Mesothelial cell of epicardium (in vitro differentiated cells): ENCODE measurements at regions not wholly inside any gene's neighbourhood (a gene's known extent, or its start where the extent isn't known, plus 50 kb on each side); places are given as distances from the start of the nearest gene placed in this dataset.

Experiments
- DNase-seq, 2 experiments: peaks; one replicate each; pipeline ENCODE4 v3.0.0; 2021; ENCODE audit warnings: low spot score in 2 of 2; ENCODE audit not compliant: unreplicated experiment in 2 of 2
- H3K27ac Mint-ChIP-seq: 2 replicates; pipeline ENCODE4 v1.8.0; 2021; ENCODE audit warnings: mixed read lengths
- H3K27me3 Mint-ChIP-seq: 2 replicates; pipeline ENCODE4 v1.8.0; 2021; ENCODE audit warnings: low read depth, mixed read lengths
- H3K36me3 Mint-ChIP-seq: 2 replicates; pipeline ENCODE4 v1.8.0; 2021; ENCODE audit warnings: mixed read lengths
- H3K4me1 Mint-ChIP-seq: 2 replicates; pipeline ENCODE4 v1.8.0; 2021; ENCODE audit warnings: mixed read lengths
- H3K4me3 Mint-ChIP-seq: 2 replicates; pipeline ENCODE4 v1.8.0; 2021; ENCODE audit warnings: mild to moderate bottlenecking, moderate library complexity, mixed read lengths
- H3K9me3 Mint-ChIP-seq: 2 replicates; pipeline ENCODE4 v1.8.0; 2021; ENCODE audit warnings: mixed read lengths
- TF ChIP-seq, protein P1 (sequence below): fragments of 200-600 bp; sonication (generic); IDR thresholded peaks from one replicate; pipeline ENCODE4 v1.5.0; 2021; ENCODE audit warnings: antibody characterized with exemption; ENCODE audit not compliant: unreplicated experiment

DNA sequence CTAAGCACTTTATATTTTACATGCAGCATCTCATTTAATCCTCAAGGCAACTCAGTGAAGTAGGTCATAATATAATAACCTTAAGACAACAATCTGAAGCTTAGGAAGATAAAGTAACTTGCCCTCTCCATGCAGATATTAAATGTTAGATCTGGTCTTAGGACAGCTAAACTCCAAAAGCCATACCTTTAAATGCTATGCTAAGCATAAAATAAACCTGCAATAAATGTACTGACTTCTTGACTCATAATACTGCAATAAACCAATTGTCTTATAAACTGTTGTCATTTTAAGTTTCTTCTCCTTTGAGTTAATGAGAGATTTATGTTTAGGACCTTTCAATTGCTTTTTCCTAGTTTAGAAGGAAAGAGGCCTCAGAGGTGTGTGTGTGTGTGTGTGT is 102.2 kb upstream of the MIER3 start:
- TF ChIP-seq, protein P1, sequence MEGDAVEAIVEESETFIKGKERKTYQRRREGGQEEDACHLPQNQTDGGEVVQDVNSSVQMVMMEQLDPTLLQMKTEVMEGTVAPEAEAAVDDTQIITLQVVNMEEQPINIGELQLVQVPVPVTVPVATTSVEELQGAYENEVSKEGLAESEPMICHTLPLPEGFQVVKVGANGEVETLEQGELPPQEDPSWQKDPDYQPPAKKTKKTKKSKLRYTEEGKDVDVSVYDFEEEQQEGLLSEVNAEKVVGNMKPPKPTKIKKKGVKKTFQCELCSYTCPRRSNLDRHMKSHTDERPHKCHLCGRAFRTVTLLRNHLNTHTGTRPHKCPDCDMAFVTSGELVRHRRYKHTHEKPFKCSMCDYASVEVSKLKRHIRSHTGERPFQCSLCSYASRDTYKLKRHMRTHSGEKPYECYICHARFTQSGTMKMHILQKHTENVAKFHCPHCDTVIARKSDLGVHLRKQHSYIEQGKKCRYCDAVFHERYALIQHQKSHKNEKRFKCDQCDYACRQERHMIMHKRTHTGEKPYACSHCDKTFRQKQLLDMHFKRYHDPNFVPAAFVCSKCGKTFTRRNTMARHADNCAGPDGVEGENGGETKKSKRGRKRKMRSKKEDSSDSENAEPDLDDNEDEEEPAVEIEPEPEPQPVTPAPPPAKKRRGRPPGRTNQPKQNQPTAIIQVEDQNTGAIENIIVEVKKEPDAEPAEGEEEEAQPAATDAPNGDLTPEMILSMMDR = no peak
- Mint-ChIP-seq H3K36me3 (no peaks in the 10 kb centered on the region), H3K4me3 (no peak overlapping the region), H3K9me3 (peaks cover 4% of the 10 kb centered on the region), H3K27ac (no peak overlapping the region), H3K4me1 (peaks cover 1% of the 10 kb centered on the region), H3K27me3 (peaks cover 3% of the 10 kb centered on the region)
- no peak for DNase-seq

DNA sequence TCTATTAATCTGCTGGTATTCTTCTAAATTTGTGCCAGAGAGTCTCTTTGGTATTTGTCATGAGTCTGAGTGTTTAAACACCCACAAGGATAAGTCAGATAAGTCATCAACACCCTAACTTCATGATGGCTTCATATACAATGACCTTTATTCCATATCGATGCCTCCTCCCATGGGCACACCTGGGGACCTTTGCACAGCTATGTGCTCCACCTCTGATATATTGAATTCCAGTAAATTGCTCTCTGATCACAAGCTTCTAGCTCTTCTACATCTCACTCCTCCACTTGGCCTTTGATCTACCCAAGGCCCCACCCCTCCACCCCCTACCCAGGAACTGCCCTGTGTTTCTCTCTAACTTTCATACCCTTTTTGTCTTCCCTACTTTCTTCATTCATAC is 102.7 kb upstream of the MIER3 start:
- Mint-ChIP-seq H3K4me1 (peaks cover 1% of the 10 kb centered on the region), H3K9me3 (peaks cover 4% of the 10 kb centered on the region), H3K36me3 (no peaks in the 10 kb centered on the region), H3K27me3 (no peaks in the 10 kb centered on the region), H3K27ac (no peak overlapping the region), H3K4me3 (no peak overlapping the region)
- TF ChIP-seq, protein P1 = no peak
- DNase-seq = no peak

DNA sequence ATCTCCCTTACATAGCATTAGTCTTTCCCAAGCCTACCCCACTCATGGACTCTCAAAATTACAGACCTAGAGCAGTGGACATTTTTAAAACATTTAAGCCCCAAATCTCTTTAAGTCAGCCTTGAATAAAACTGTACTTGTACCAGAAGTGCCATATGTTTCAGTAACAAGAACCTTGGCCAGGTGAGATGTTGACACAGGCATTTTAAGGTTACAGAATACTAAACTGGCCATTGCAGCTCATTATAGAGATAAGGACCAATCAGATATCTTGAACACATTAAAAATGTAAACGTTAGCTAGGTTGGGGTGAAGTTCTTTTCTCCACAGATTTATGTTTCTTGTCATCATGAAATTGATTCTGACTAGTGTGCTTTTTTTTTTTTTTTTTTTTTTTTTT is 103.8 kb upstream of the MIER3 start:
- no peaks in the 10 kb centered on the region for H3K36me3 Mint-ChIP-seq
- peaks cover 1% of the 10 kb centered on the region for H3K4me1 Mint-ChIP-seq
- TF ChIP-seq, protein P1 = no peak
- H3K27ac Mint-ChIP-seq = no peak overlapping the region
- no peaks in the 10 kb centered on the region for H3K27me3 Mint-ChIP-seq
- H3K9me3 Mint-ChIP-seq = peaks cover 4% of the 10 kb centered on the region
- no peak overlapping the region for H3K4me3 Mint-ChIP-seq
- no peak for DNase-seq

DNA sequence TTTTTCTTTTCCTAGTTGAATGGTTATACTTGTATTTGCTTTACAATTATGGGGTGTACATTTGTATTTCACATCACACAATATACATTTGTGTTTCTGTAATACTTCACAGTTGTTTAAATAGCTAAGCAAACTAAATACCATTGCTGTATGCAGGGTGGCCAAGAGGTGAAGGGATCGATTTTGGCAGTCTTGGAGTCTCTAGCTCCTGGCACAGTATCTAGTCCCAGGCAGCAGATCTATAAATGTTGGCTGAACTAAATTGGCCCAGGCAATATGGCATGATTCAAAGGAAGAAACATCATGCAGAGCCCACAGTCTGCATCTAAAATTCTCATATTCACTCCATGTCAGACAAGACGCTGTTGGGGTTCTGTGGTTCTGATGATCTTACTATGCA is 110.1 kb upstream of the GPBP1 start:
- DNase-seq = no peak
- Mint-ChIP-seq H3K27me3 (no peaks in the 10 kb centered on the region), H3K9me3 (peaks cover 21% of the 10 kb centered on the region), H3K4me3 (no peak overlapping the region), H3K36me3 (peaks cover 4% of the 10 kb centered on the region), H3K27ac (no peak overlapping the region), H3K4me1 (no peaks in the 10 kb centered on the region)
- TF ChIP-seq, protein P1 = no peak

DNA sequence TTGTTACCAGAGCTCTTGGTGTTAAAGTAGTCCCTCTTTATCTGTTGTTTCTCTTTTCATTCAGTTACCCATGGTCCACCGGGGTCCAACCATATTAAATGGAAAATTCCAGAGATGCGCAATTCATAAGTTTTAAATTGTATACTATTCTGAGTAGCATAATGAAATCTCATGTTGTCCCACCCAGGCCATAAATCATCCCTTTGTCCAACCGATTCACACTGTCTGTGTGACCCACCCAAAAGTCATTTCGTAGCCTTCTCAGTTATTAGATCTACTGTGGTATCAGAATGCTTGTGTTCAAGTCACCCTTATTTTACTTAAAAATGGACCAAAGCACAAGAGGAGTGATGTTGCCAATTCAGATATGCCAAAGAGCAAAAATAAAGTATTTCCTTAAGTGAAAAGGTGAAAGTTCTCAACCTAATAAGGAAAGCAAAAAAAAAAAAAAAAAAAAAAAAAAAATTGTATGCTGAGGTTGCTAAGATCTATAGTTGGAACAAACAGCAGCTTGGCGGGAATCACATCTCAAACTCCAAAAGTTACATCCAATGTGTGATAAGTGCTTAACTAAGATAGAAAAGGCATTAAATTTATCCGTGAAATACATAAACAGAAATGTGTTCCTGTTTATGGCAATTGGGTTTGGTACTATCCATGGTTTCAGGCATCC is 106.8 kb upstream of the GPBP1 start:
- Mint-ChIP-seq H3K4me3 (no peak overlapping the region), H3K4me1 (no peaks in the 10 kb centered on the region), H3K9me3 (peaks cover 35% of the 10 kb centered on the region), H3K27ac (no peak overlapping the region), H3K27me3 (no peaks in the 10 kb centered on the region), H3K36me3 (peaks cover 6% of the 10 kb centered on the region)
- TF ChIP-seq, protein P1 = no peak
- no peak for DNase-seq

DNA sequence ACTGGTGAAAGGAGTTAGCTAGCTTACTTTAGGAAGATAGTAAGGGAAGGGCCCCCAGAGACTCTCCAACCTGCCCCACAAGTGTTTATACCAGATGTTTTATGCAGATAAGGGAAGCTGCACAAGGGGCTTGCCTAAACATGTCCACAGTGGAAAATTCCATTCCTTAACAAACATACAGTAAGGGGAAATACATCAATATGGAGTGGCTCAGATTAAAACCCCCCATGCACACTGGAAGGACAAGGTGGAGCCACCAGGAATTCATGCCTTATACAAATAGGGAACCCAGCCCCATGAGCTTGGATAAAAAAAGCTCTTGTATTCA is 106.3 kb upstream of the GPBP1 start:
- no peak for DNase-seq
- no peak overlapping the region for H3K4me3 Mint-ChIP-seq
- H3K27me3 Mint-ChIP-seq = no peaks in the 10 kb centered on the region
- peaks cover 2% of the 10 kb centered on the region for H3K4me1 Mint-ChIP-seq
- H3K27ac Mint-ChIP-seq = no peak overlapping the region
- TF ChIP-seq, protein P1 = no peak
- peaks cover 6% of the 10 kb centered on the region for H3K36me3 Mint-ChIP-seq
- H3K9me3 Mint-ChIP-seq = peaks cover 35% of the 10 kb centered on the region
